CD4-positive, alpha-beta T cell (primary cell): ENCODE measurements at regions not wholly inside any gene's neighbourhood (a gene's known extent, or its start where the extent isn't known, plus 50 kb on each side); places are given as distances from the start of the nearest gene placed in this dataset.
"Not testable (repeated sequence)": the region's sequence is repeated elsewhere in the genome, so short reads cannot be mapped to it uniquely, and the experiment has no call there.

Source experiments
- ATAC-seq: fragments of 200-7000 bp; cut with Tn5 transposase; one replicate; pipeline ENCODE4 v1.10.0; 2022; ENCODE audit warnings: mild to moderate bottlenecking; ENCODE audit not compliant: poor library complexity
- CTCF ChIA-PET: fragments of 350-600 bp; sonication (Branson Sonifier 250); formaldehyde crosslinking; loops from one replicate; lab custom pipeline; 2021; ENCODE audit warnings: antibody characterized with exemption, inconsistent platforms; lab: Charles Lee
- POLR2A ChIA-PET: fragments of 350-600 bp; sonication (Branson Sonifier 250); formaldehyde crosslinking; loops from one replicate; lab custom pipeline; 2021; ENCODE audit warnings: antibody characterized with exemption, inconsistent platforms; lab: Charles Lee
- DNase-seq, 14 experiments: peaks; one replicate each; pipeline ENCODE4 v3.0.0-alpha.2; 2013 to 2020; ENCODE audit warnings: mixed read lengths in 2 of 14
- H3K27ac ChIP-seq, 2 donors: one replicate each; pipeline versions ENCODE4 v1.5.1 to v1.7.0; 2013; ENCODE audit warnings: low read length in 2 of 2, low read depth in 1 of 2, mild to moderate bottlenecking in 1 of 2
- H3K27me3 ChIP-seq, 2 experiments: 1 replicate in 1 of 2; 2 replicates in 1 of 2; pipeline versions ENCODE4 v1.6.1 to v1.7.0; 2013; ENCODE audit warnings: low read length in 2 of 2, control low read depth in 1 of 2, mild to moderate bottlenecking in 1 of 2, moderate library complexity in 1 of 2; ENCODE audit not compliant: insufficient read depth in 2 of 2, control insufficient read depth in 1 of 2
- H3K36me3 ChIP-seq: one replicate; pipeline ENCODE4 v1.6.1; 2013; ENCODE audit warnings: low read length, control low read depth; ENCODE audit not compliant: insufficient read depth
- H3K4me1 ChIP-seq: one replicate; pipeline ENCODE4 v1.6.1; 2013; ENCODE audit warnings: low read length, control low read depth; ENCODE audit not compliant: insufficient read depth
- H3K4me3 ChIP-seq: one replicate; pipeline ENCODE4 v1.5.1; 2013; ENCODE audit warnings: mild to moderate bottlenecking, low read length, moderate library complexity
- H3K9me3 ChIP-seq, 2 experiments: 1 replicate in 1 of 2; 2 replicates in 1 of 2; pipeline versions ENCODE4 v1.6.1 to v1.7.0; 2013; ENCODE audit warnings: low read length in 2 of 2, mild to moderate bottlenecking in 2 of 2, control low read depth in 1 of 2, moderate library complexity in 1 of 2; ENCODE audit not compliant: control insufficient read depth in 1 of 2, insufficient read depth in 1 of 2
- H3K27ac Mint-ChIP-seq: one replicate; pipeline ENCODE4 v1.8.0; 2020; ENCODE audit warnings: mixed read lengths
- H3K27me3 Mint-ChIP-seq: one replicate; pipeline ENCODE4 v1.8.0; 2021; ENCODE audit warnings: mixed read lengths
- H3K36me3 Mint-ChIP-seq: one replicate; pipeline ENCODE4 v1.8.0; 2021; ENCODE audit warnings: low read depth, mixed read lengths
- H3K4me1 Mint-ChIP-seq: one replicate; pipeline ENCODE4 v1.8.0; 2021; ENCODE audit warnings: low read depth, mixed read lengths
- H3K4me3 Mint-ChIP-seq: one replicate; pipeline ENCODE4 v1.8.0; 2020; ENCODE audit warnings: mild to moderate bottlenecking, mixed read lengths
- H3K9me3 Mint-ChIP-seq: one replicate; pipeline ENCODE4 v1.8.0; 2020; ENCODE audit warnings: mixed read lengths
- intact Hi-C, 2 experiments: fragments of 100-400 bp; cut with DNase I in 1 of 2; cut with micrococcal nuclease in 1 of 2; formaldehyde crosslinking; loops; one replicate each; pipeline versions ENCODE4 v1.15.1 to v1.9.0; 2023 to 2025; cut with DNase I, micrococcal nuclease
- TF ChIP-seq, protein P1 (sequence below): fragments of 200-600 bp; IDR thresholded peaks from one replicate; pipeline ENCODE4 v1.8.0; 2022; ENCODE audit warnings: antibody characterized with exemption, mild to moderate bottlenecking

DNA sequence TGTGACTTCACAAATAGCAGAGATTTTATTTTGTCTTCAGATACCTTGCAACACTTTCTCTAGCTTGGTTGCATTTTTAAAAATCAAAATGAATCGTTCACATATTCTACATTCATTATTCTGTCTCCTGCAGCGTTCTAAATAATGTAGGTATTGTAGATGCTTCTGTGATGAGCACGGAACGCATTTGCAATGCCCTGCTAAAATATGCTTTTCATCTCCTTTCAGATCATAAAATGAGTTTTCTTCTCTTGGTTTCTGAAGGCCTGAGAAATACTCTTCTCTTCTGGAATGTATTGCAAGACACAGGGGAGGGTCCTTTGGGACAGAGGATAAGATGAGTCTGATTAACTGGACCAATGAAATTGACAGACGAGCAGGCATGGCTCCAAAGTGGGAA is 390.7 kb downstream of the PREX1 start:
- Histone ChIP-seq H3K27ac (no peak overlapping the region), H3K4me1 (peaks cover 1% of the 10 kb centered on the region), H3K9me3 (peaks cover 0 to 3% of the 10 kb centered on the region in 2 experiments), H3K27me3 (peaks cover 3 to 10% of the 10 kb centered on the region in 2 experiments), H3K36me3 (no peaks in the 10 kb centered on the region), H3K4me3 (no peak overlapping the region)
- peaks cover 13% of the 10 kb centered on the region for H3K9me3 Mint-ChIP-seq
- intact Hi-C loops = no loop called here
- CTCF ChIA-PET = no interaction called here
- peaks cover 46% of the 10 kb centered on the region for H3K27me3 Mint-ChIP-seq
- no peak for ATAC-seq
- H3K27ac Mint-ChIP-seq = no peak overlapping the region
- H3K4me3 Mint-ChIP-seq = no peak overlapping the region
- no peaks in the 10 kb centered on the region for H3K36me3 Mint-ChIP-seq
- no peaks in the 10 kb centered on the region for H3K4me1 Mint-ChIP-seq
- POLR2A ChIA-PET = no interaction called here
- DNase-seq = no peak
- TF ChIP-seq, protein P1, sequence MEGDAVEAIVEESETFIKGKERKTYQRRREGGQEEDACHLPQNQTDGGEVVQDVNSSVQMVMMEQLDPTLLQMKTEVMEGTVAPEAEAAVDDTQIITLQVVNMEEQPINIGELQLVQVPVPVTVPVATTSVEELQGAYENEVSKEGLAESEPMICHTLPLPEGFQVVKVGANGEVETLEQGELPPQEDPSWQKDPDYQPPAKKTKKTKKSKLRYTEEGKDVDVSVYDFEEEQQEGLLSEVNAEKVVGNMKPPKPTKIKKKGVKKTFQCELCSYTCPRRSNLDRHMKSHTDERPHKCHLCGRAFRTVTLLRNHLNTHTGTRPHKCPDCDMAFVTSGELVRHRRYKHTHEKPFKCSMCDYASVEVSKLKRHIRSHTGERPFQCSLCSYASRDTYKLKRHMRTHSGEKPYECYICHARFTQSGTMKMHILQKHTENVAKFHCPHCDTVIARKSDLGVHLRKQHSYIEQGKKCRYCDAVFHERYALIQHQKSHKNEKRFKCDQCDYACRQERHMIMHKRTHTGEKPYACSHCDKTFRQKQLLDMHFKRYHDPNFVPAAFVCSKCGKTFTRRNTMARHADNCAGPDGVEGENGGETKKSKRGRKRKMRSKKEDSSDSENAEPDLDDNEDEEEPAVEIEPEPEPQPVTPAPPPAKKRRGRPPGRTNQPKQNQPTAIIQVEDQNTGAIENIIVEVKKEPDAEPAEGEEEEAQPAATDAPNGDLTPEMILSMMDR = no peak

DNA sequence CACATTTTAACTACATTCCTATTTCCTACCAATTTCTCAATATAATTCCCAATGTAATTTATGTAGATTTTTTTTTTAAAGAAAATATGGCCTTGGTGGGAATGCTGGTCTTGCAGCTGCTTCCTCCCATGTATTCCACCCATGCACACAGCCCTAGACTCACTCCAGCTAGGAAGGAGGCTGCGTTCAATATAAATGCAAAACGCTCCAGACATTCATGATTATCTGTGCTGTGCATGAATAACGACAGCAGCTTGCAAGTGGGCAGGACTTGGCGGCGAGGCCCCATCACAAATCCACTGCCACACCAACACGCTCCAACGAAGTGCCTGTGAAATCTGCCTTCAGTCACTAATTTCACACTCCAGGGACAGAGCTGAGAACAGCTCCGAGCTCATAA is 391.2 kb downstream of the PREX1 start:
- H3K4me3 Mint-ChIP-seq, DNase-seq, H3K27me3 ChIP-seq, ATAC-seq, CTCF ChIA-PET, H3K36me3 ChIP-seq, H3K36me3 Mint-ChIP-seq, H3K4me3 ChIP-seq, H3K4me1 ChIP-seq, intact Hi-C loops, H3K9me3 ChIP-seq, H3K27ac Mint-ChIP-seq, H3K4me1 Mint-ChIP-seq, H3K27ac ChIP-seq, POLR2A ChIA-PET: not testable (repeated sequence)
- Mint-ChIP-seq H3K9me3 (peaks cover 10% of the 10 kb centered on the region), H3K27me3 (peaks cover 42% of the 10 kb centered on the region)

DNA sequence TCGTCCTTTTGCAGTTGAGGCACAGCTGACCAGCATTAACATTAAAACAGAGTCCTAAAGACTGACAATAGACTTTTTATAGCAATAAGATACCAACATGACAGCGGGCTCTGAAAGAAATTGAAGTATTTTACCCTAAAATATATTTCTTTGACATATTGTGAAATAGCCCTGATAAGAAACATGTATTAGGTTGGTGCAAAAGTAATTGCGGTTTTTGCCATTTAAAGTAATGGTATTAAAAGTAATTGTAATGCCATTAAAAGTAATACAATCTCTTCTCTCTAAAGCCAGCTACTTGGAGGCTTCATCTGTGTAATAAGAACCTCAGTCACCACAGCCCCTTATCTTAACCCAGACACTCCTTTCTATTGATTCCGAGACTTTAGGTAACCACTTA is 394.6 kb downstream of the PREX1 start:
- TF ChIP-seq, protein P1 = no peak
- DNase-seq (no peak), ATAC-seq (no peak)
- Mint-ChIP-seq H3K27me3 (peaks cover 14% of the 10 kb centered on the region), H3K9me3 (peaks cover 11% of the 10 kb centered on the region), H3K4me3 (no peak overlapping the region), H3K36me3 (no peaks in the 10 kb centered on the region), H3K27ac (no peak overlapping the region), H3K4me1 (peaks cover 15% of the 10 kb centered on the region)
- peaks cover 7% of the 10 kb centered on the region for H3K4me1 ChIP-seq
- H3K4me3 ChIP-seq = no peak overlapping the region
- intact Hi-C loops = no loop called here
- H3K27me3 ChIP-seq = peaks cover 0 to 2% of the 10 kb centered on the region in 2 experiments
- ChIA-PET POLR2A (no interaction called here), CTCF (no interaction called here)
- H3K9me3 ChIP-seq = peaks cover 0 to 5% of the 10 kb centered on the region in 2 experiments
- H3K27ac ChIP-seq = no peak overlapping the region
- no peaks in the 10 kb centered on the region for H3K36me3 ChIP-seq

DNA sequence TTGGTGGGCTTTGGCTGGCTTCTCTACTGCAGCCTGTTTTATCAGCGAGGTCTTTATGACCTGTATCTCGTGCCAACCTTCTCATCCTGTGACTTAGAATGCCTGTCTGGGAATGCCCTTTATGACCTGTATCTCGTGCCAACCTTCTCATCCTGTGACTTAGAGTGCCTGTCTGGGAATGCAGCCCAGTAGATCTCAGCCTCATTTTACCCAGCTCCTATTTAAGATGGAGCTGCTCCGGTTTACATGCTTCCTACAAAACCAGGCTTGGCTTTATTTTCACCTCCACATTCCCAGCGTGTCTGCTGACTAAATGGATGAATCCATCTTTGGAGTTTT is 395.3 kb downstream of the PREX1 start:
- Mint-ChIP-seq H3K27me3 (peaks cover 11% of the 10 kb centered on the region), H3K4me1 (peaks cover 15% of the 10 kb centered on the region), H3K9me3 (peaks cover 9% of the 10 kb centered on the region), H3K36me3 (no peaks in the 10 kb centered on the region), H3K27ac (no peak overlapping the region), H3K4me3 (no peak overlapping the region)
- peaks cover 0 to 5% of the 10 kb centered on the region in 2 experiments for H3K9me3 ChIP-seq
- no peak for DNase-seq
- intact Hi-C loops = no loop called here
- H3K36me3 ChIP-seq = no peaks in the 10 kb centered on the region
- CTCF ChIA-PET = no interaction called here
- H3K4me3 ChIP-seq = no peak overlapping the region
- no peak for ATAC-seq
- peaks cover 7% of the 10 kb centered on the region for H3K4me1 ChIP-seq
- no peak overlapping the region for H3K27ac ChIP-seq
- no peaks in the 10 kb centered on the region for H3K27me3 ChIP-seq
- TF ChIP-seq, protein P1 = no peak
- POLR2A ChIA-PET = no interaction called here
